SH-SY5Y (cell line): ENCODE measurements at regions not wholly inside any gene's neighbourhood (a gene's known extent, or its start where the extent isn't known, plus 50 kb on each side); places are given as distances from the start of the nearest gene placed in this dataset.

Experiments used
- GATA2 ChIP-seq: IDR thresholded peaks from 2 replicates; pipeline ENCODE4 v1.6.1; 2011; ENCODE audit warnings: mild to moderate bottlenecking, low read depth, low read length
- GATA3 ChIP-seq: IDR thresholded peaks from 2 replicates; pipeline ENCODE4 v1.6.1; 2011; ENCODE audit warnings: low read depth, mild to moderate bottlenecking, low read length, moderate library complexity

GRCh38 chr11:25741886-25742285, 590.0 kb upstream of the ANO3 start:
- TF ChIP-seq GATA2 (no peak), GATA3 (peak; percentile 66; the same call in 1 of the 2 replicates)

- TF ChIP-seq GATA3 (no peak), GATA2 (no peak)
Observed at GRCh38 chr11:25742800-25743199, 589.1 kb upstream of the ANO3 start.

GRCh38 chr11:25755381-25755780, 576.5 kb upstream of the ANO3 start:
- TF ChIP-seq GATA3 (no peak), GATA2 (no peak)

GRCh38 chr11:25755918-25756584, 575.9 kb upstream of the ANO3 start:
- no peak for TF ChIP-seq GATA3
- no peak for TF ChIP-seq GATA2

GRCh38 chr11:25758145-25758661, 573.7 kb upstream of the ANO3 start:
- TF ChIP-seq GATA3 (no peak), GATA2 (no peak)

GRCh38 chr11:25766332-25767015, 565.5 kb upstream of the ANO3 start:
- TF ChIP-seq GATA3, result no peak
- TF ChIP-seq GATA2, result no peak

- no peak for TF ChIP-seq GATA2
- no peak for TF ChIP-seq GATA3
Observed at GRCh38 chr11:25769287-25769686, 562.6 kb upstream of the ANO3 start.

GRCh38 chr11:25771605-25772004, 560.3 kb upstream of the ANO3 start:
- no peak for TF ChIP-seq GATA3
- no peak for TF ChIP-seq GATA2

GRCh38 chr11:25775603-25776002, 556.3 kb upstream of the ANO3 start:
- no peak for TF ChIP-seq GATA3
- TF ChIP-seq GATA2, result no peak

GRCh38 chr11:25776238-25776637, 555.7 kb upstream of the ANO3 start:
- TF ChIP-seq GATA2, result no peak
- no peak for TF ChIP-seq GATA3

- no peak for TF ChIP-seq GATA2
Observed at GRCh38 chr11:25777343-25777742, 554.6 kb upstream of the ANO3 start.

GRCh38 chr11:25779033-25779432, 552.9 kb upstream of the ANO3 start:
- no peak for TF ChIP-seq GATA2
- TF ChIP-seq GATA3, result no peak

- TF ChIP-seq GATA2 (no peak), GATA3 (no peak)
Observed at GRCh38 chr11:25787416-25787815, 544.5 kb upstream of the ANO3 start.

- no peak for TF ChIP-seq GATA2
- no peak for TF ChIP-seq GATA3
Observed at GRCh38 chr11:25790396-25790795, 541.5 kb upstream of the ANO3 start.

GRCh38 chr11:25793637-25794036, 538.3 kb upstream of the ANO3 start:
- TF ChIP-seq GATA3, result no peak
- no peak for TF ChIP-seq GATA2

- TF ChIP-seq GATA2, result no peak
- no peak for TF ChIP-seq GATA3
Observed at GRCh38 chr11:25794804-25795203, 537.1 kb upstream of the ANO3 start.
